ENCODE measurements at regions not wholly inside any gene's neighbourhood (a gene's known extent, or its start where the extent isn't known, plus 50 kb on each side); places are given as distances from the start of the nearest gene placed in this dataset.

DNA sequence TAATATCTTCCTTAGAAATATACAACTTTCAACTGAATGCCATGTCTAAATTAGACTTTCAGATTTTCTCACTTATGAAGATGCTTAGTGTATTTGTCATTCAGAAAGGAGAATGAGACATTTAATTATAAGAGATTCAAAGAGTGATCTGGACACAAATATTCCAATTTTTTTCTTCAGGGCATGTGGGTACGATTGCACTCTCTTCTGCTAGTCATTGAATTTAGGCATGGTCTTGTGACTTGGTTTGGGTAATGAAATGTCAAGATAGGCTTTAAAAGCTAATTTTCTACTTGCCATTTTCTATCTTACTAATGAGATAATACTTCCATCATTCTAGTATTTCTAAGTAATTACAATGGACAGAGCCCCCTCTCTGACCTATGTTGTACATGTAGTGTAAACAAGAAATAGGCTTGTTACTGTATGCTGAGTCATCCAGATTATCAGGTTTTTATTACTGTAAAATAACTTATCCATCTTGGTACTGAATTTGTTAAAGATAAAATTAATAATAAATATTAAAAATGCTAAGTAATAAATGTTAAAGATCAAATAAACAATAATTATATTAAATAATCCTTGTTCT lies 770.8 kb upstream of the BCHE start:
- TF ChIP-seq, protein P1, sequence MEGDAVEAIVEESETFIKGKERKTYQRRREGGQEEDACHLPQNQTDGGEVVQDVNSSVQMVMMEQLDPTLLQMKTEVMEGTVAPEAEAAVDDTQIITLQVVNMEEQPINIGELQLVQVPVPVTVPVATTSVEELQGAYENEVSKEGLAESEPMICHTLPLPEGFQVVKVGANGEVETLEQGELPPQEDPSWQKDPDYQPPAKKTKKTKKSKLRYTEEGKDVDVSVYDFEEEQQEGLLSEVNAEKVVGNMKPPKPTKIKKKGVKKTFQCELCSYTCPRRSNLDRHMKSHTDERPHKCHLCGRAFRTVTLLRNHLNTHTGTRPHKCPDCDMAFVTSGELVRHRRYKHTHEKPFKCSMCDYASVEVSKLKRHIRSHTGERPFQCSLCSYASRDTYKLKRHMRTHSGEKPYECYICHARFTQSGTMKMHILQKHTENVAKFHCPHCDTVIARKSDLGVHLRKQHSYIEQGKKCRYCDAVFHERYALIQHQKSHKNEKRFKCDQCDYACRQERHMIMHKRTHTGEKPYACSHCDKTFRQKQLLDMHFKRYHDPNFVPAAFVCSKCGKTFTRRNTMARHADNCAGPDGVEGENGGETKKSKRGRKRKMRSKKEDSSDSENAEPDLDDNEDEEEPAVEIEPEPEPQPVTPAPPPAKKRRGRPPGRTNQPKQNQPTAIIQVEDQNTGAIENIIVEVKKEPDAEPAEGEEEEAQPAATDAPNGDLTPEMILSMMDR (IDR thresholded peaks at IDR 0.05): no peak
- TF ChIP-seq POLR2AphosphoS5 (IDR thresholded peaks at IDR 0.05; ENCODE audit: insufficient read depth in 1 of 2, low read depth in 1 of 2) (no peak), POLR2A (IDR thresholded peaks at IDR 0.05) (no peak)

Data from vagina (tissue), 2 donors.